HUES64 (cell line): ENCODE measurements at regions not wholly inside any gene's neighbourhood (a gene's known extent, or its start where the extent isn't known, plus 50 kb on each side); places are given as distances from the start of the nearest gene placed in this dataset.

Experiments
- H3K27ac ChIP-seq: 2 replicates; pipeline ENCODE4 v1.7.0; 2013; ENCODE audit warnings: low read depth, low read length, inconsistent platforms
- H3K27me3 ChIP-seq: 2 replicates; pipeline ENCODE4 v1.6.1; 2013; ENCODE audit warnings: mild to moderate bottlenecking, low read length; ENCODE audit not compliant: insufficient read depth
- H3K36me3 ChIP-seq: 2 replicates; pipeline ENCODE4 v1.6.1; 2013; ENCODE audit warnings: mild to moderate bottlenecking, low read length; ENCODE audit not compliant: insufficient read depth
- H3K4me1 ChIP-seq: 2 replicates; pipeline ENCODE4 v1.6.1; 2013; ENCODE audit warnings: mild to moderate bottlenecking, low read length, moderate library complexity; ENCODE audit not compliant: insufficient read depth
- H3K4me3 ChIP-seq: 2 replicates; pipeline ENCODE4 v1.5.1; 2013; ENCODE audit warnings: mild to moderate bottlenecking, low read length, moderate library complexity
- H3K9ac ChIP-seq: 2 replicates; pipeline ENCODE4 v1.6.1; 2013; ENCODE audit warnings: mild to moderate bottlenecking, low read depth, low read length
- H3K9me3 ChIP-seq: 2 replicates; pipeline ENCODE4 v1.6.1; 2013; ENCODE audit warnings: low read depth, low read length; ENCODE audit not compliant: insufficient read depth
- WGBS: fragments of 150-250, 120-280 bp; methylation state at CpG from one replicate; pipeline ENCODE4 v1.1.7; 2013; ENCODE audit warnings: missing lambda C conversion rate; 5-methylcytosine and 5-hydroxymethylcytosine counted together

DNA sequence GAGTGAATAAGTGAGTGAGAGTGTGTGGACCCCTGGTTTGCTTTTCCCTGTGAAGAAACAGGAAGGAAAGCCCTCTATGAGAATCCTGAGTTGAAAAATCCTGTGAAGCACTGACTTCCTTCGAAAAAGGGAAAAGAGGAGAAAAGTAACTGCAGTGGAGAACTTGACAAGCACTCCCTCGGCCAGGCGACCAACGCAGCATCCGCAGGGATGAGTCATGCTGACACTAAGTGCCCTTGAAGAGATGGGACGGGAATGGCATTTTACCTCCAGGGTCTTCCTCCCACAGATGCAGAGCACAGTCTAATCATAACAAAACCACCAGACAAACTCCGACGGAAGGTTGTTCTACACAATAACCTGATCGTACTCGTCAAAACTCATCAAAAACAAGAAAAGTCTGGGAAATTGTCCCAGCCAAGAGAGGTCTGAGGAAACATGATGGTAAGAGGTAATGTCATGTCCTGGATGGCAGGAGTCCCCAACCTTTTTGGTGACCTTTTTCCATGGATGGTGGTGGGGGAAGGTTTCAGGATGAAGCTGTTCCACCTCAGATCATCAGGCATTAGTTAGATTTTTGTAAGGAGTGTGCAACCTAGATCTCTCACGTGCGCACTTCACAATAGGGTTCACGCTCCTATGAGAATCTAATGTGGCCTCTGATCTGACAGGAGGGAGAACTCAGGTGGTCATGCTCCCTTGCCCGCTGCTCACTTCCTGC, 132.2 kb upstream of the B3GAT1 start:
- no peak overlapping the region for H3K4me3 ChIP-seq
- no peak overlapping the region for H3K9ac ChIP-seq
- H3K4me1 ChIP-seq = no peaks in the 10 kb centered on the region; the same call in 1 of the 2 replicates
- no peaks in the 10 kb centered on the region for H3K9me3 ChIP-seq
- H3K27ac ChIP-seq = no peak overlapping the region
- 78% methylated on average over 14 of the region's 14 CpGs for WGBS
- H3K27me3 ChIP-seq = no peaks in the 10 kb centered on the region
- H3K36me3 ChIP-seq = no peaks in the 10 kb centered on the region

DNA sequence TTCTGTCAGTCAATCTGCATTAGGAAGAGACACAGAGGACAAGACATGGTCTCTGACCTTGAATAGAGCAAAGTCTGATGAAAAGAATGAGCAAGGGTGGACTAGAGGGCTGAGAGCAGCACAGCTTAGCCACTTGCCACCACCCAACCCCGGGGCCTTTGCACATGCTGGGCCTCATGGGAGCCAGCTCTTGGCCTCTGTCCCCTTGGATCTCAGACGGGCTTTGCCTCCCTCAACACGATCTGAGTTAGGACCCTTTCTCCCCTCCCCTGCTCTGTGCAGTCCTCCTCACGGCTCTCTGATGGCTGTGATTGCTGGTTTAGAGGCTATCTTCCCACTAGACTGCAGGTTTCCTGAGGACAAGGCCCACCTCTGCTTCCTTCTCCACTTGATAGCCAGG, 131.6 kb upstream of the B3GAT1 start:
- WGBS = 91% methylated on average over 4 of the region's 4 CpGs
- Histone ChIP-seq H3K4me3 (no peak overlapping the region), H3K36me3 (no peaks in the 10 kb centered on the region), H3K27me3 (no peaks in the 10 kb centered on the region), H3K27ac (no peak overlapping the region), H3K9ac (no peak overlapping the region), H3K9me3 (no peaks in the 10 kb centered on the region), H3K4me1 (no peaks in the 10 kb centered on the region; the same call in 1 of the 2 replicates)

DNA sequence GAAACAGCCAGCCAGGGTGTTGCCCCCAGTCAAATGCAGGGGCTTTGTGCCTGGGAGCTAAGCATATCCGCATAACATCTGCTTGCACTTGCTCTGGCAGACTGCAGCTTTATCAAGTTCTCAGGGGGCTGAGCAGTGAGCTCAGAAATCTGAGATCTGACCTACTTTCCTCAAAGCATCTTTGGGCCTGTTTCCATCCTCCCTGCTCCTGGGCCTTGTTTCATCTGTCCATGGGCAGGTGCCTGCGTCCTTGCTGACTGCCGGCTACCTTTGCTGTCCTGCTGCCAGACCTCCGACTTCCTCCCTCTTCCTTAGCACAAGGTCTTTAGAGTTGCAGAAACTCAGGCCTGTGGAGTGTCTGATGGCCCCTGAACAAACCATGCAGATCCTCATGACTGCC, 131.2 kb upstream of the B3GAT1 start:
- H3K9me3 ChIP-seq = no peaks in the 10 kb centered on the region
- no peak overlapping the region for H3K9ac ChIP-seq
- WGBS = 92% methylated on average over 4 of the region's 4 CpGs
- H3K27ac ChIP-seq = no peak overlapping the region
- H3K4me1 ChIP-seq = no peaks in the 10 kb centered on the region; the same call in 1 of the 2 replicates
- no peaks in the 10 kb centered on the region for H3K27me3 ChIP-seq
- H3K4me3 ChIP-seq = no peak overlapping the region
- no peaks in the 10 kb centered on the region for H3K36me3 ChIP-seq

DNA sequence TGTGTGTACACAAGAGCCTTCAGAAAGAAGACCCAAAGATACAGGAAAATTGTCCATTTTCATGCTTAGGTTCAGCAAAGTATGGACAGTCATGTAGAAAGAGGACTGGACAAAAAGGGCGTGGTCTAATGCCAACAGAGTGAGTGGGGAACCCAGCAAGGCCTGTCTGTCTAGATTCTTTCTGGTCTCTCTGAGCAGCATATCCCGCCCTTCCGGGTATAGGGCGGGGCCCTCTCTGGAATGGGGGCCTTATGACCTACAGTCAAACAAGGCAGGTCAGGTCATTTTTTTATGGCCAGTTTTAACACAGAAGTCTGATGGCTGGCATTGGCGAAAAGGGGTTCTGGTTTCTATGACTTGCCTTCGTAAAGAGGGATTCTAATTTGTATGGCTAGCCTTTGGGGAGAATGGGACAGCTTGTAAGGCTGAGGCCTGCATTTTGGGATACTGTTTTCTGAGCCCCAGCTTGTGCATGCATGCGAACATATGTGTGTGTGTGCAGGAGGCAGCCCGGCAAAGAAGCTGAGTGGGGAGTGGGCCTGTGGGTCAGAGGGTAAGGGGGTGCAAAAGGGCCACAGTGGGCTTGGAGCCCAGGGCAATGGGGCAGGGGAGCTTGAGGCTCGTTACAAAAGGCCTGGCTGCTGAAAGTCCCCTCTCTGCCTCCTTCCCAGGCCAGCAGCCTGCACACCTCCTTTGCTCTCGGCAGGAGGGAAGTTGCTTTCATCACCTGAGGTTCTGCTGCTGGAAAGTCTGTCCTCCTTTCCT, 130.5 kb upstream of the B3GAT1 start:
- H3K4me3 ChIP-seq = no peak overlapping the region
- no peaks in the 10 kb centered on the region for H3K36me3 ChIP-seq
- no peaks in the 10 kb centered on the region for H3K9me3 ChIP-seq
- no peak overlapping the region for H3K9ac ChIP-seq
- no peaks in the 10 kb centered on the region; the same call in 1 of the 2 replicates for H3K4me1 ChIP-seq
- no peak overlapping the region for H3K27ac ChIP-seq
- 84% methylated on average over 10 of the region's 10 CpGs for WGBS
- H3K27me3 ChIP-seq = no peaks in the 10 kb centered on the region

DNA sequence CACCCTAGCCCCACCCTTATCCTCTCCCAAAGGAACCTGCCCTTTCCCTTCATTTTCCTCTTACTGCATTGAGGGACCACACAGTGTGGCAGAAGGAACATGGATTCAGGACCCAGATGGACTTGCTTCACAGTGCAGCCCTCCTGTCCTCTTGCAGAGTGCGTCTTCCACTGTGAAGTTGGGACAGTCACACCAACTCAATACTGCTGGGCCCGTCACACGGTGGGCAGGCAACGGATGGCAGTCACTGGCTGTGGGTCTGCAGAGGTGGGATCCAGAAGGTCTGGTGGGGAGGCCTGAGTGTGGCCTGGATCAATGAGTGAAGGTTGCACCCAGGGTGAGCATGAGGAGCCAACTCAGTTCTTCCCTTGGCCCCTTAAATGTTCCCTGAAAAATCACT, 129.9 kb upstream of the B3GAT1 start:
- no peak overlapping the region for H3K27ac ChIP-seq
- H3K9me3 ChIP-seq = no peaks in the 10 kb centered on the region
- H3K27me3 ChIP-seq = no peaks in the 10 kb centered on the region
- H3K9ac ChIP-seq = no peak overlapping the region
- 84% methylated on average over 4 of the region's 4 CpGs for WGBS
- H3K4me1 ChIP-seq = no peaks in the 10 kb centered on the region; the same call in 1 of the 2 replicates
- no peaks in the 10 kb centered on the region for H3K36me3 ChIP-seq
- no peak overlapping the region for H3K4me3 ChIP-seq

DNA sequence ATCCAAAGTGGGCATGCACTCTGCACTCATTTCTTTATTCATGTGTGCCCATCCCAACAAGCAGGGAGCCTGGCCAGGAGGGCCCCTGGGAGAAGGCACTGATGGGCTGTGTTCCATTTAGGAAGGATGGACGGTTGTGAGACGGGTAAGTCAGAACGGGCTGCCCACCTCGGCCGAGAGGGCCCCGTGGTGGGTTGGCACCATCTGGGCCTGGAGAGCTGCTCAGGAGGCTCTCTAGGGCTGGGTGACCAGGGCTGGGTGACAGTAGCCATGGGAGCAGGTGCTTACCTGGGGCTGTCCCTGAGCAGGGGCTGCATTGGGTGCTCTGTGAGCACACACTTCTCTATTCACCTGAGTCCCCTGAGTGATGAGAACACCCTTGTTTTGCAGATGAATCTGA, 129.3 kb upstream of the B3GAT1 start:
- no peak overlapping the region for H3K4me3 ChIP-seq
- no peak overlapping the region for H3K9ac ChIP-seq
- no peaks in the 10 kb centered on the region for H3K27me3 ChIP-seq
- H3K27ac ChIP-seq = no peak overlapping the region
- no peaks in the 10 kb centered on the region for H3K9me3 ChIP-seq
- no peaks in the 10 kb centered on the region for H3K36me3 ChIP-seq
- 87% methylated on average over 6 of the region's 6 CpGs for WGBS
- H3K4me1 ChIP-seq = no peaks in the 10 kb centered on the region; the same call in 1 of the 2 replicates

DNA sequence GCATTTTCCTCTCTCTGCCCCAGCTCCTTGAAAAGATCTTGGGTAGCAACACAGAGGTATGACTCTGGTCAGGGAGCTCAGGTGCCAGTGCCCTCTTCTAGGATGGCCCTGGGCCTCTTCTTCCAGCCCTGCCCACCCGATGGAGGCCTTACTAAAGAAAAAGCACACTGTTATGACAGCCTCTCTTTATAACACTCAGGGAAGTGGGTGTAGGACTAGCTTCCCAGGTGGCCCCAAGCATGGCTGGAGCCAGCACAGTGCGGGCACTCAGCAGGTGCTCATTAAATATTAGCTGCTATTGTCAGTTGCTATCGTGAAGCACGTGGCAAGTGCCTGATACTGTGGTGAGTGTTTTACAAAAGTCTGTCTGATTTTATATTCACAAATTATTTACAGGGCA, 127.2 kb upstream of the B3GAT1 start:
- Histone ChIP-seq H3K9me3 (no peaks in the 10 kb centered on the region), H3K4me1 (no peaks in the 10 kb centered on the region; the same call in 1 of the 2 replicates), H3K36me3 (no peaks in the 10 kb centered on the region), H3K27me3 (no peaks in the 10 kb centered on the region), H3K27ac (no peak overlapping the region), H3K4me3 (no peak overlapping the region), H3K9ac (no peak overlapping the region)
- 94% methylated on average over 3 of the region's 4 CpGs for WGBS

DNA sequence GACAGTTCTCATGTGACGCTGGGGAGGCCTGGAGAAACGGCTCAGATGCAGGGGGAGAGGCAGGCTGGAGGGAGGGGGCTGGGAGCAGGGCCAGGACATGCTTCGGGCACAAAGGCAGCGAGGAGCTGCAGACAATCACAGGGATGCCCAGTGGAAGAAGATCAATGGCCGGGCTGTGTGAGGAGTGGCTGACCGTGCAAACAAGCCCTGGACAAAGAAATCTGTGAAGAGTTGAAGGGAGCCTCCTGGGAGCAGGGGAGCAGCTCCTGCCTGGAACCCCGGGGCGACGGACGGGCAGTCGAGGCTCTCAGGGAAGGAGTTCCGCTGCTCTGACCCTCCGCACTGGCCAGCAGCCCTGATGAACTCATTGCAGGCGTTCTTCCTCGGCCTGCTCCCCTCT, 126.7 kb upstream of the B3GAT1 start:
- Histone ChIP-seq H3K9me3 (no peaks in the 10 kb centered on the region), H3K4me3 (no peak overlapping the region), H3K36me3 (no peaks in the 10 kb centered on the region), H3K27me3 (no peaks in the 10 kb centered on the region), H3K27ac (no peak overlapping the region), H3K4me1 (no peaks in the 10 kb centered on the region; the same call in 1 of the 2 replicates), H3K9ac (no peak overlapping the region)
- WGBS = 90% methylated on average over 15 of the region's 15 CpGs

DNA sequence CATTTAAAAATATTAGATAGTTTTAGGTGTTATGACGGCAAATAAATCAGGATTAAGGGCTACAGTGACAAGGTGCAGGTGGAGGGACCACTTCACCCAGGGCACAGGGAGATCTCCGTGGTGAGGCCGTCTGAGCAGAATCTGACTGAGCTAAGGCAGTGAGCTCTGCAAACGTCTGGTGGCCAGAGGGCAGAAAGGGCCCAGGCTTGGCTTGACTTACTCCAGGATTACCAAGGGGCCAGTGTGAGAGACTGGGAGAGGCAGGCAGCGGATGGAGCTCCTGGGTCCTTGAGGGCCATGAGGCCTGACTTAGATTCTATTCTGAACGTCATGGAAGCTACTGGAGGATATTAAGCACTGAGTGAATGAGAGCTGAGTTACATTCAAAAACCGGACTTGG, 125.9 kb upstream of the B3GAT1 start:
- 89% methylated on average over 7 of the region's 7 CpGs for WGBS

DNA sequence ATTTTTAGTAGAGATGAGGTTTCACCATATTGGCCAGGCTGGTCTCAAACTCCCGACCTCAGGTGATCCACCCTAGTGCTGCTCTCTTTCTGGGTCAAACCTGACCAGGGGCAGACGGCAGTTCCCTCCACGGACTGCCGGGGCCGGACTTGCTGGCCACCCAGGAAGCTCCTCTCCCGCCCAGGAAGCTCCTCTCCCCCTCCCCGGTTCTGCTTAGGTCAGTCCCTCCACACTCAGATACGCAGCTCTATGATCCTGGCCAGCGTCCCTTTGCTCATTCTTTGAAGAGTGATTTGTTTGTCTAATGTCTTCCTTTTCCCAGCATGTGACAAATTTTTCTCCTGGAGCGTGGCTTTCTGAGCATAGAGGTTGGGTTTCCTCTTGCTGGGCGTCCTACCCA, 125.3 kb upstream of the B3GAT1 start:
- H3K27me3 ChIP-seq = no peaks in the 10 kb centered on the region
- H3K27ac ChIP-seq = no peak overlapping the region
- no peaks in the 10 kb centered on the region for H3K9me3 ChIP-seq
- H3K4me3 ChIP-seq = no peak overlapping the region
- H3K9ac ChIP-seq = no peak overlapping the region
- no peaks in the 10 kb centered on the region for H3K4me1 ChIP-seq
- 87% methylated on average over 10 of the region's 11 CpGs for WGBS
- H3K36me3 ChIP-seq = no peaks in the 10 kb centered on the region

More for the DNA sequence above, 125.9 kb upstream of the B3GAT1 start:
- Histone ChIP-seq H3K4me1 (no peaks in the 10 kb centered on the region; the same call in 1 of the 2 replicates), H3K9me3 (no peaks in the 10 kb centered on the region), H3K27me3 (no peaks in the 10 kb centered on the region), H3K9ac (no peak overlapping the region), H3K27ac (no peak overlapping the region), H3K36me3 (no peaks in the 10 kb centered on the region), H3K4me3 (no peak overlapping the region)

DNA sequence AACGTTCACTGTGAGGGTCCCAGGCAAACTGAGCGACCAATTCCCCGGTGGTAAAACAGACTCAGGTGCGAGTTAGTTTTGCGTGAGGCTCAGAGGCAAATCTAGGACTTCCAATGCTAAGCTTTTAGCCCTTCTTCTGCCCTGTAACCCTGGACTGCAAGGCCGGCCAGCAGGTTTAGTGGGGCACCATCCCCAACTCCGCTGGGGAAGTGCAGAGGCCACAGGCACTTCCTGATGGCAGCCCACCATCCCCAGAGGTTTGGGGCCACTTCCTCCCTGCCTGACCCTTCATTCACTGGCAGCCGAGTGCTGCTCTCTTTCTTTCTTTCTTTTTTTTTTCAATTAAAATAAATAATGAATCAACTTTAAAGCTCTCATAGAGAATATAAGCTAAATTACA, 124.6 kb upstream of the B3GAT1 start:
- no peak overlapping the region for H3K4me3 ChIP-seq
- no peak overlapping the region for H3K27ac ChIP-seq
- H3K27me3 ChIP-seq = no peaks in the 10 kb centered on the region
- H3K4me1 ChIP-seq = no peaks in the 10 kb centered on the region
- H3K9ac ChIP-seq = no peak overlapping the region
- no peaks in the 10 kb centered on the region for H3K9me3 ChIP-seq
- 91% methylated on average over 7 of the region's 8 CpGs for WGBS
- H3K36me3 ChIP-seq = no peaks in the 10 kb centered on the region
